Cardiac fibroblast (primary cell): ENCODE measurements at regions not wholly inside any gene's neighbourhood (a gene's known extent, or its start where the extent isn't known, plus 50 kb on each side); places are given as distances from the start of the nearest gene placed in this dataset.

Source experiments
- DNase-seq, 2 donors: peaks; one replicate each; pipeline versions ENCODE4 v3.0.0 to v3.0.0-alpha.2; 2010; ENCODE audit warnings: low read depth in 2 of 2
- H3K4me3 ChIP-seq, 2 donors: replicated peaks in 1 of 2; 1 replicate in 1 of 2; 2 replicates in 1 of 2; pipeline ENCODE4 v1.5.1; 2011; ENCODE audit warnings: low read depth in 2 of 2, low read length in 2 of 2, mild to moderate bottlenecking in 2 of 2, moderate library complexity in 1 of 2
- CTCF ChIP-seq: IDR thresholded peaks from one replicate; pipeline ENCODE4 v1.5.1; 2011; ENCODE audit warnings: low read depth, mild to moderate bottlenecking, low read length, inconsistent platforms

- DNase-seq = no peak
- no peak for TF ChIP-seq CTCF
- no peak overlapping the region for H3K4me3 ChIP-seq
Observed at GRCh38 chr20:21820688-21821087, 115.2 kb downstream of the PAX1 start.

GRCh38 chr20:21820045-21820444 lies 114.6 kb downstream of the PAX1 start:
- H3K4me3 ChIP-seq = no peak overlapping the region
- DNase-seq = no peak
- TF ChIP-seq CTCF = no peak

- no peak for TF ChIP-seq CTCF
- no peak for DNase-seq
- H3K4me3 ChIP-seq = no peak overlapping the region
Observed at GRCh38 chr20:21812379-21812778, 106.9 kb downstream of the PAX1 start.

GRCh38 chr20:21809961-21810523 lies 104.6 kb downstream of the PAX1 start:
- no peak overlapping the region for H3K4me3 ChIP-seq
- no peak for TF ChIP-seq CTCF
- DNase-seq = no peak

GRCh38 chr20:21808863-21809664 lies 103.6 kb downstream of the PAX1 start:
- no peak overlapping the region for H3K4me3 ChIP-seq
- DNase-seq = peak in 1 of 2 donors; percentile 1
- TF ChIP-seq CTCF = peak; percentile 36

- TF ChIP-seq CTCF = no peak
- DNase-seq = no peak
- no peak overlapping the region for H3K4me3 ChIP-seq
Observed at GRCh38 chr20:21808139-21808538, 102.7 kb downstream of the PAX1 start.
